Activated naive CD4-positive, alpha-beta T cell treated with anti-CD3 and anti-CD28 coated beads for 36 hours (primary cell): ENCODE measurements at regions not wholly inside any gene's neighbourhood (a gene's known extent, or its start where the extent isn't known, plus 50 kb on each side); places are given as distances from the start of the nearest gene placed in this dataset.
"Not testable (repeated sequence)": the region's sequence is repeated elsewhere in the genome, so short reads cannot be mapped to it uniquely, and the experiment has no call there.

Experiments
- CTCF ChIA-PET: fragments of 350-600 bp; sonication (Branson Sonifier 250); formaldehyde crosslinking; loops from one replicate; lab custom pipeline; 2021; ENCODE audit warnings: antibody characterized with exemption; lab: Charles Lee
- DNase-seq: peaks from one replicate; pipeline ENCODE4 v3.0.0-alpha.2; 2020
- H3K27ac Mint-ChIP-seq: one replicate; pipeline ENCODE4 v1.8.0; 2021; ENCODE audit warnings: mild to moderate bottlenecking, mixed read lengths
- H3K27me3 Mint-ChIP-seq: one replicate; pipeline ENCODE4 v1.8.0; 2021; ENCODE audit warnings: low read depth, mixed read lengths
- H3K36me3 Mint-ChIP-seq: one replicate; pipeline ENCODE4 v1.8.0; 2021; ENCODE audit warnings: low read depth, mixed read lengths
- H3K4me1 Mint-ChIP-seq: one replicate; pipeline ENCODE4 v1.8.0; 2021; ENCODE audit warnings: low read depth, mixed read lengths
- H3K4me3 Mint-ChIP-seq: one replicate; pipeline ENCODE4 v1.8.0; 2021; ENCODE audit warnings: mild to moderate bottlenecking, moderate library complexity, mixed read lengths
- H3K9me3 Mint-ChIP-seq: one replicate; pipeline ENCODE4 v1.8.0; 2021; ENCODE audit warnings: mixed read lengths
- intact Hi-C: fragments of 100-400 bp; cut with micrococcal nuclease; formaldehyde crosslinking; loops from one replicate; pipeline ENCODE4 v1.15.1; 2023

DNA sequence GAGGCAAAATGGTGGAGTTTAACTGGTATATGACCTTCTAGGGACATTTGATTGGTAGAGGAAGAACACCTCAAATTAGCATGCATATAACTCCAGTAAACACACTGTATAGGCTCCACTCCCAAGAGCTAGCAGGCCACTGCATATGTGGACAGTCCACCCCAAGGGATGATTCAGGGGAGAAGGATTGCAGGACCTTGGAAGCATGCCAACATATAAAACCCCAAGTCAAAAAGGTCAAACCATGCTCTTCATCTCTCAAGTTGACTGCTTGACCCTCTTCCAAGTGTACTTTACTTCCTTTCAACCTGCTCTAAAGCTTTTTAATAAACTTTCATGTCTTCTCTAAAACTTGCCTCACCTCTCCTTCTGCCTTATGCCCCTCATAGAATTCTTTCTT is 459.9 kb upstream of the CCDC179 start:
- Mint-ChIP-seq H3K4me1 (no peaks in the 10 kb centered on the region), H3K9me3 (peaks cover 9% of the 10 kb centered on the region), H3K36me3 (no peaks in the 10 kb centered on the region), H3K4me3 (no peak overlapping the region), H3K27me3 (no peaks in the 10 kb centered on the region), H3K27ac (no peak overlapping the region)
- DNase-seq, result no peak
- CTCF ChIA-PET, result no interaction called here
- intact Hi-C loops, result no loop called here

DNA sequence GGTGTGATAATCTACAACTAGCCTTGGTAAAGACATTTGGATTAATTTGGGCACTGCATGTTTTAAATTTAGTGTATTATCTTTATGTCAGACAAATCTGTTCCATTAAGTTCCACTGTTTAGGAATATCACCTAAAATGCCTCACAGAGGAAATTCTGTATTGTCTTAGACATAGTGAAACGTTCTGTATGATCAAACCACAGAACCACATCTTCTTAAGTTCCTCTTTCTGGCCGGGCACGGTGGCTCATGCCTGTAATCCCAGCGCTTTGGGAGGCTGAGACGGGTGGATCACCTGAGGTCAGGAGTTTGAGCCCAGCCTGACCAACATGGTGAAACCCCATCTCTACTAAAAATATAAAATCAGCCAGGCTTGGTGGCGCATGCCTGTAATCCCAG is 475.3 kb upstream of the CCDC179 start:
- CTCF ChIA-PET, H3K36me3 Mint-ChIP-seq: not testable (repeated sequence)
- H3K9me3 Mint-ChIP-seq, result peaks cover 11% of the 10 kb centered on the region

DNA sequence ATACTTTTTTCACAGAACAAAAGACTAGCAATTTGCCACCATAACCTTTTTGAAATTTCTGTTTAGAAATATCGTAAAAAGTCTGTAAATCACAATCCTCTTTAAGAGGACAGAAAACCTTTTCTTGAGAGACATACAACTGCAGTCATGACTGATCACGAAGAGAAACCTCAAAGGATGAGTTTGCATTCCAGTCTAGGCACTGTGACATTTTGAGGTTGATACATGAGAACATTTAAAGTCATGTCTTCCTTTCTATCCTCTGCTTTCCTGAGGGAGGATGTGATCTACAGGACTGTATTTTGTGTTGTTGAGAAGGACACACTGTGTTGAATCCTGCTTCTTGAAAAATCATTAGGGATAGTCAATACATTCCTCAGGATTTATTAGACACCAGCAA is 476.7 kb upstream of the CCDC179 start:
- no peak for DNase-seq
- CTCF ChIA-PET, result no interaction called here
- Mint-ChIP-seq H3K36me3 (no peaks in the 10 kb centered on the region), H3K27me3 (no peaks in the 10 kb centered on the region), H3K4me1 (no peaks in the 10 kb centered on the region), H3K27ac (no peak overlapping the region), H3K9me3 (peaks cover 2% of the 10 kb centered on the region), H3K4me3 (no peak overlapping the region)
- intact Hi-C loops, result no loop called here

More for the DNA sequence above, 475.3 kb upstream of the CCDC179 start:
- H3K27ac Mint-ChIP-seq, H3K4me3 Mint-ChIP-seq, H3K4me1 Mint-ChIP-seq, intact Hi-C loops, DNase-seq, H3K27me3 Mint-ChIP-seq: not testable (repeated sequence)

DNA sequence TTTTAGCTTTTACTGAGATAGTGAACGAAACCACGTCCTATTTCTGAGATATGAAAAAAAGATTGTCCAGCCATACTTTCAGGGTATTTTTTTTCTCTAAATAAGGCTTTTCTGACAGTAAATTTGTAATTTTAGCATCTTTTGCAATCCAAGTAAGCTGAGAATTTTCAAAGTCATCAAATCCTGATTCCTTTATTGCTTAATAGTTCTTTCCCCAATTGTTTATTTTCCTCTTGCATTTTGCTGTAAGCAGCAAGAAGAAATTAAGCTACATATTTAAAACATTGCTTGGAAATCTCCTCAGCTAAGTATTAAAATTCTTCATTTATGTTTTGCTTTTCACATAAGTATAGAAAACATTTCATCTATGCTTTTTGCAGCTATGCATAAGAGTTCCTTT is 493.3 kb upstream of the CCDC179 start:
- H3K4me3 Mint-ChIP-seq, result no peak overlapping the region
- H3K9me3 Mint-ChIP-seq, result peaks cover 2% of the 10 kb centered on the region
- H3K4me1 Mint-ChIP-seq, result no peaks in the 10 kb centered on the region
- CTCF ChIA-PET, result no interaction called here
- H3K27me3 Mint-ChIP-seq, result no peaks in the 10 kb centered on the region
- H3K27ac Mint-ChIP-seq, result no peak overlapping the region
- intact Hi-C loops, result no loop called here
- no peaks in the 10 kb centered on the region for H3K36me3 Mint-ChIP-seq
- no peak for DNase-seq

DNA sequence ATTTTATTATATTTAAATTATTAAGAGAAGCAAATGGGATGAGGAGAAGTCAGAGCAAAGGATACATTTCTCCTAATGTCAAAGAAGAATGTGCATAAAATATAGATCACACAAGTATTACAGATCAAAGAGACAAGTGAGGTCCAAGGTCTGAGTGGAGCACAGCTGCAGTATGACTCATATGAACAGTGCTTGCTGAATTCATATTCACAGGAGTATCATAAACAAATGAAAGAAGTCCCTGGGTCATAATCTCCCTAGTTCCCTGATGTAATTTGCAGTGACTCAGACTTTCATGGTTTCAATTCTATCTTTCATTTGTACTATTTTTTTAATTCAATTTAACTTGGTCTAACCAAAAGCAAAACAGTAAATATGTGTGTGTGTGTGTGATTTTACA is 499.0 kb upstream of the CCDC179 start:
- H3K9me3 Mint-ChIP-seq, result peaks cover 8% of the 10 kb centered on the region
- H3K4me3 Mint-ChIP-seq, result no peak overlapping the region
- no peaks in the 10 kb centered on the region for H3K36me3 Mint-ChIP-seq
- H3K4me1 Mint-ChIP-seq, result no peaks in the 10 kb centered on the region
- intact Hi-C loops, result no loop called here
- DNase-seq, result no peak
- H3K27ac Mint-ChIP-seq, result no peak overlapping the region
- H3K27me3 Mint-ChIP-seq, result no peaks in the 10 kb centered on the region
- CTCF ChIA-PET, result no interaction called here

DNA sequence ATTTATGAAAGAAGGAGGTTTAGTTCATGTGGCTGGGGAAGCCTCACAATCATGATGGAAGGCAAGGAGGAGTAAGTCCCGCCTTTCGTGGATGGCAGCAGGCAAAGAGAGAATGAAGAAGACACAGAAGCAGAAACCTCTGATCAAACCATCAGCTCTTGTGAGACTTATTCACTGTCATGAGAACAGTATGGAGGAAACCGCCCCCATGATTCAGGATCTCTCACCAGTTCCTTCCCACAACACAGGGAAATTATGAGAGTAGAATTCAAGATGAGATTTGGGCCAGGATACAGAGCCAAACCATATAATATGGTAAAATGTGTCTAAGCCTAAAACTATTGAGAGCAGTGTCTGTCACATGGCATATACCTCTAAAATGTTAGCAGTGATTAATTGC is 503.8 kb upstream of the CCDC179 start:
- Mint-ChIP-seq H3K27ac (no peak overlapping the region), H3K4me1 (no peaks in the 10 kb centered on the region), H3K9me3 (peaks cover 17% of the 10 kb centered on the region), H3K27me3 (no peaks in the 10 kb centered on the region), H3K36me3 (no peaks in the 10 kb centered on the region), H3K4me3 (no peak overlapping the region)
- CTCF ChIA-PET, result no interaction called here
- DNase-seq, result no peak
- intact Hi-C loops, result no loop called here

DNA sequence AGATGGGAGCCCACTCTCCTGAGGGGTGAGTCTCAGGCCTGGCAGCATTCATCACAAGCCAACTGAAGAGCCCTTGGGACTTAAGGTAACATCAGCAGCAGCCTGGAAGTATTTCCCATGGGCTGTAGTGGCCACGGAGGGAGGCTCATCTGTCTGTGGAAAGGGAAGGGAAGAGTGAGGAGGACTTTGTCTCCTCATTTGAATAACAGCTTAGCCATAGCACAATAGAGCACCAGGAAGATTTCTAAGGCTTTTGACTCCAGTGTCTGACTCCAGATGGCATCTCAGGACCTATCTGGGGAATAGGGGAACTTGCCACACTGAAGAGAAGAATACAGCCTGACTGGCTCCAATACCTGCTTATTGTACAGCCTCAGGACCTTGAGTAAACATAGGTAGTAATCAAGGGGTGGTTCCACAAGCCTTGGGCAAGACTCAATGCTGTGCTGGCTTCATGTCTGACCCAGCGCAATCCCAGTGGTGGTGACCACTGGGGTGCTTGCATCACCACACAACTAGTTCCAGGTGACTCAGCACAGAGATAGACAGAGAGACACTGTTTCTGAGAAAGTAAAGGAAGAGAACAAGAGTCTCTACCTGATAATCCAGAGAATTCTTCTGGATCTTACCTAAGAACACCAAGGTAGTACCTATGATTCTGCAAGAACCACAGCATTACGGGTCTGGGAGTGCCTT is 510.5 kb upstream of the CCDC179 start:
- H3K4me1 Mint-ChIP-seq, result no peaks in the 10 kb centered on the region
- H3K27ac Mint-ChIP-seq, result no peak overlapping the region
- H3K36me3 Mint-ChIP-seq, result no peaks in the 10 kb centered on the region
- intact Hi-C loops, result no loop called here
- H3K4me3 Mint-ChIP-seq, result no peak overlapping the region
- DNase-seq, result no peak
- no peaks in the 10 kb centered on the region for H3K27me3 Mint-ChIP-seq
- H3K9me3 Mint-ChIP-seq, result peaks cover 19% of the 10 kb centered on the region
- CTCF ChIA-PET, result no interaction called here

DNA sequence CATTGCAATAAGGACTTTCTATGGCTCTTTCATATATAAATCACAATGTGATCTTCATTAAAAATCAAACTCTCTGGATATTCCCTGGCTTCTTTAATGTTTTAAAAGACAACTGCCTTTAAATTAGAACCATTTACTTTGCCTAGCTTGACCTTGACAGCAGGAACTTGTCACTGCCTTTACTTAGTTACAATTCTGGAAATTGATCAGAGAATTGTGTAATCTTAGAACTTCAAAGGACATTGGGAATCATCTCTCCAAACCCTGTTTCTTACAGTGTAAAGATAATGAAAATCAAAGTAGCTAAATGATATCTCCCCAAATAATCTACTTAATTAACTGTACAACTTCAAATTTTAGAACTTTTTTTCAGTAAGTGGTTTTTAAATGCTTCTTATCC is 517.6 kb upstream of the CCDC179 start:
- Mint-ChIP-seq H3K36me3 (no peaks in the 10 kb centered on the region), H3K27ac (no peak overlapping the region), H3K4me3 (no peak overlapping the region), H3K9me3 (peaks cover 11% of the 10 kb centered on the region), H3K27me3 (no peaks in the 10 kb centered on the region), H3K4me1 (no peaks in the 10 kb centered on the region)
- intact Hi-C loops, result no loop called here
- CTCF ChIA-PET, result interaction anchor here (0.6 kb wide), 1 partner anchor 9 kb away, joined by 4 read pairs; no protein-coding TSS in a partner anchor
- DNase-seq, result no peak

DNA sequence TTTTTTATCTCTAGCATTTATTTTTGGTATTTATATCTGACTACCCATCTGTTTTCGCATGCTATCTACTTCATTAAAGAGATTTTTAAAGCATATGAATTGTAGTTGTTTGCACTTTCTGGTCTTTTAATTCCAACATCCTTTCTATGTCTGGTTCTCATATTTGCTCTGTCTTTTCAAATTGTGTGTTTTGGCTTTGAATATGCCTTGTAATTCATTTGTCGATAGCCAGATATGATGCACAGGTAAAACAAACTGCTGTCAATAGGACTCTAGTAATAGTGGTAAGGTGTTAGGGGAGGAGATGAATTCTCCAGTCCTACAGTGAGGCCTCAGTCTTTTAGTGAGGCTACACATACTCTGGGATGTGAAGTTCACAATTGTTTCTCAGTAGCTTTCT is 530.8 kb upstream of the CCDC179 start:
- Mint-ChIP-seq H3K4me3 (no peak overlapping the region), H3K27me3 (no peaks in the 10 kb centered on the region), H3K27ac (no peak overlapping the region), H3K4me1 (no peaks in the 10 kb centered on the region), H3K36me3 (no peaks in the 10 kb centered on the region), H3K9me3 (peaks cover 2% of the 10 kb centered on the region)
- intact Hi-C loops, result no loop called here
- CTCF ChIA-PET, result no interaction called here
- no peak for DNase-seq

DNA sequence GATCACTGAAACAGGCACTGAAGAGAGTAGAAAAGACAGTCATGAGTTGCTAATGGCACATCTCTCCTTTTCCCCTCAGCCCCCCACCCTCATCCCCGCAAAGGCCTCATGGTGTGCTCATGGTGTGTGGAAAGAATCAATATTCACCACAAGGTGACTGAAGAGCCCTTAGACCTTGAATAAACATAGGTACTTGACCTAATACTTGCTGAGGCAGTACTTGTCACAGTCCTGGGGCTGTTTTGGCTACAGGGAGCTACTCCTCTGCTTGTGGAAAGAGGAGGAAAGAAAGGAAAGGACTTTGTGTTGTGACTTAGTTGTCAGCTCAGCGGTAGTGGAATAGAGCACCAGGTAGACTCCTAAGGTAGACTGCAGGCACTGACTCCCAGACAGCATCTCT is 537.8 kb upstream of the CCDC179 start:
- CTCF ChIA-PET, result no interaction called here
- Mint-ChIP-seq H3K27me3 (no peaks in the 10 kb centered on the region), H3K36me3 (no peaks in the 10 kb centered on the region), H3K9me3 (peaks cover 3% of the 10 kb centered on the region), H3K27ac (no peak overlapping the region), H3K4me1 (no peaks in the 10 kb centered on the region), H3K4me3 (no peak overlapping the region)
- intact Hi-C loops, result no loop called here
- DNase-seq, result no peak

DNA sequence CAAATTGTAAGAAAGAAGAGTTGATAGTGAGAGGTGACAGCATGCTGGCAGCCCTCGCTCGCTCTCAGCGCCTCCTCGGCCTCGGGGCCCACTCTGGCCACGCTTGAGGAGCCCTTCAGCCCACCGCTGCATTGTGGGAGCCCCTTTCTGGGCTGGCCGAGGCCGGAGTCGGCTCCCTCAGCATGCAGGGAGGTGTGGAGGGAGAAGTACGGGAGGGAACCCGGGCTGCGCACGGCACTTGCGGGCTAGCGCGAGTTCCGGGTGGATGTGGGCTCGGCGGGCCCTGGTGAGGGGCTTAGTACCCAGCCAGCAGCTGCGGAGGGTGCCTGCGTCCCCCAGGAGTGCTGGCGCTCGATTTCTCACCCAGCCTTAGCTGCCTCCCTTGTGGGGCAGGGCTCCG is 539.7 kb upstream of the CCDC179 start:
- peaks cover 4% of the 10 kb centered on the region for H3K9me3 Mint-ChIP-seq
- DNase-seq, result no peak
- no peak overlapping the region for H3K4me3 Mint-ChIP-seq
- no peaks in the 10 kb centered on the region for H3K36me3 Mint-ChIP-seq
- H3K27me3 Mint-ChIP-seq, result no peaks in the 10 kb centered on the region
- CTCF ChIA-PET, result no interaction called here
- intact Hi-C loops, result no loop called here
- H3K27ac Mint-ChIP-seq, result no peak overlapping the region
- no peaks in the 10 kb centered on the region for H3K4me1 Mint-ChIP-seq

DNA sequence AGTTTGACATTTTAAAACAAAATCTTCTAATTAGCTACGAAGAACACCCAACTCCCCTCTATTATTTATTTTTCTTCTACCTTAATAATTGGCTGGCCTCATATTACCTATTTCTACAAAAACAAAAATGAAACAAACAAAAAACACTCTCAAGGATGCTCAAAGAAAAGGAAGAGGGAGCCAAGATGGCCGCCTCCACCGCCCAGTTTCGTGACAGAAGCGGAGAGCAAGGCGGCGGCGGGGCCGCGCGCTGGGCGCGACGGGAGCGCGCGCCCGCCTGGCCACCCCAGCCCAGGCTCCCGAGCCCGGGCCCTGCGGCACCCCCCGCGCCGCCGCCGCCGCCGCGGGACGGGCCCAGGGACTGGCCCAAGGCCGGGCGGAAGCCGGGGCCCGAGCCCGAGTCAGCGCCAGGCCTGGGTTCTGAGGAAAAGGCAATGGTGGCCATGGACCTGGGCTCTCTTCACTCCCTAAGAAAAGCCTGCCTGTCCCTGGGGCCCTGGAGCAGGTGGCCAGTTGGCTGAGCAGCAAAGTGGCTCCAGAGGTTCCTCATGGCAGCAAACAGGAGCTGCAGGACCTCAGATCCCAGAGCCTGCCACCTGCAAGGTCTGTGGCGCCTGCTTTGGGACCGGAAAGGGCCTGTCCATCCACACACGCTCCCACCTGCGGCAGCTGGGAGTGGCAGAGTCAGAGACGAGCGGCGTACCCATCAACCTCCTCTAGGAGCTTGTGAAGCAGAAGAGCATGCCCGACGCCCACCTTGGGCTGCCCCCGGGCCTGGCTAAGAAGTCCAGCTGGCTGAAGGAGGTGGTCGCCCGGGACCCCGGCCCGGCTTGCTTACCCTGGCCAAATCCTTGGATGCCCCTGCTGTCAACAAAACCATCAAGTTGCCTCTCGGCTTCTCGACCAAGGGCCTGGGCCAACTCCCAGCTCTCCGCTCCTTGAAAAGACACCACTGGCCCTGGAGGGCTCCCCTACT is 543.2 kb upstream of the CCDC179 start:
- intact Hi-C loops, result no loop called here
- H3K4me1 Mint-ChIP-seq, result no peaks in the 10 kb centered on the region
- no peak overlapping the region for H3K27ac Mint-ChIP-seq
- H3K27me3 Mint-ChIP-seq, result no peaks in the 10 kb centered on the region
- CTCF ChIA-PET, result no interaction called here
- DNase-seq, result no peak
- H3K4me3 Mint-ChIP-seq, result no peak overlapping the region
- peaks cover 11% of the 10 kb centered on the region for H3K9me3 Mint-ChIP-seq
- no peaks in the 10 kb centered on the region for H3K36me3 Mint-ChIP-seq
